Hindlimb muscle (tissue), 1 donor: ENCODE measurements at regions not wholly inside any gene's neighbourhood (a gene's known extent, or its start where the extent isn't known, plus 50 kb on each side); places are given as distances from the start of the nearest gene placed in this dataset.
"Not testable (repeated sequence)": the region's sequence is repeated elsewhere in the genome, so short reads cannot be mapped to it uniquely, and the experiment has no call there.

Experiments used
- DNase-seq: peaks from one replicate; pipeline ENCODE4 v3.0.0-alpha.2; 2013

DNA sequence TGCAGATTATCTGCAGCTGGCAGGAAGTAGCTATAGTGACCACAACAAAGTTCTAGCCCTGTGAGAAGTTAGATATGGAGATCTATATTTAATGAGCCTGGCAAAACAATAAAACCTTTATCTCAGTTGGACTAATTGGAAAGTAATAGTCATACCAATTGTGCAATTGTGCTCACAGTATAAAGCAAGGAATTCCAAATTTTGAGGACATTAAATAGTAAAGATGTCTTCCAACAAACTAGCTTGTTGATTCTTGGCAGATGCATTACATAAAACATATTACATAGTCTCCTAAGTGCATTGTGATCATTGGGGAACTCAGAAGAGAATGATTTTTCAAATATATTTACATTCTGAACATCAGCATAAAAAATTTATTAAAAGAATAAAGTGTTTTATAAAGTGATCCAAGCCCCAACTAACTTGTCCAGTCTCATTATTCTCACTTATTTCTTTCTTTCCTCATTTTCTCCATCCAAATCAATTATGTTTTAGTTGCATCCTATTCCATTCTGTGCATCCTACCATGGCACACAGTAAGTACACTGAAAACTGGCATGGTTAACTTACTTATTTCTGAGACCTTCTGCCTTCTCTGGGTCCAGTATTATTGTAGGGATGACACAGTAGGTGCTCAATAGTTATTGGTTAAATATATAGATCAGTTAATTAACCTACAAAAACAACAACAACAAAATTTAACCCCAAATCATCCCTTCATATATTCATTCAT lies 977.2 kb upstream of the NUDT12 start:
- no peak for DNase-seq

DNA sequence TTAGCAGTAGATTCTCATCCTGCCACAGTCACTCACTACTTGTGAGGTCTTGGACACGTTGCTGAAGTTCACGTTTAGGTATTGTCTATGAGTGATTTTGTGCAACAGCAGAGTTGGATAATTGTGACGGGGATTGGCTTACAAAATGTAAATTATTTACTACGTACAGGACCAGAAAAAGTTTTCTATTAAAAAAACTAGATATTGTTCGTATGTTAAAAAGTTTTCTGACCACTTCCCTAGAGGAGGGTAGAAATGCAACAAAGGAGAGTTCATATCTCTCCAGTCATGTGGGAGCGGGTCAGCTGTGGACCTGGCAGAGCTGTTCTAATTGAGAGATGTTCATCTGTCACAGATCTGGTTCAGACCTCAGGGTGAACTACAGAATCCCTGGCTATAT lies 976.1 kb upstream of the NUDT12 start:
- DNase-seq: no peak

DNA sequence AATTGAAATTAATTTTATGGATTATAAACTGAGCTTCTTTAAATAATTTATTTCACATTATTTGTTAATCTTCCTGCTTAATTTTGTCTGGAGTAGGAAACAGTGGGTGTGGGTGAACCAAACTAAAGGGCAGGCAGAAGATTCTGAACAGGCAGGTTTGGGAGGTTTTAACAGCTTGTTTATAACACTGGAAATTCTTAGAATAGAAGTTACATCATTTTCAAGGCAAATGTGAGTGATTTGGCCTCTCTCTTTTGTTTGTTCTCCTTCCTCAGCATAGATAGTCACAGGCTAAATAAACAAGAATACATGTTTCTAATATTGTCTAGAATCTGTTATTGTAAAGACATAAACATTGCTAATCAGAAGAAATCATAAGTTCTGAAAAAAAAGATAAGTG lies 970.9 kb upstream of the NUDT12 start:
- no peak for DNase-seq

DNA sequence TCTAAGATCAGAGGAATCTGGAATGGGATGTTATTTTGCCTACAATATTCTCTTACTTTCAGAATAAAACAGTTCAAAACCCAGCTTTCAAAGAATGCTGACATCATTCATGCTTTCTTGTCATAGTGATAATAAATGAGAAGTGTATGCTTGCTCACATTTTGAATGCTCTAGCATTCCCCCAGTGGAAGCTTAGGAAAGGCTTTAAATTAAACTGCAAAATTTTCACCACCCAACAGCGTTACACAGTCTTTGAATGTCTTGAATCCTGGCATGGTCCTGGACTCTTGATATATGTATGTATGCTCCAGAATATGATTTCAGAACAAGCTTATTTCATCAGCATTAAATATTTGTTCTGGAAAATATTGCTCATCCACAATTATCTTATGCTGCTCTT lies 964.3 kb upstream of the NUDT12 start:
- no peak for DNase-seq

DNA sequence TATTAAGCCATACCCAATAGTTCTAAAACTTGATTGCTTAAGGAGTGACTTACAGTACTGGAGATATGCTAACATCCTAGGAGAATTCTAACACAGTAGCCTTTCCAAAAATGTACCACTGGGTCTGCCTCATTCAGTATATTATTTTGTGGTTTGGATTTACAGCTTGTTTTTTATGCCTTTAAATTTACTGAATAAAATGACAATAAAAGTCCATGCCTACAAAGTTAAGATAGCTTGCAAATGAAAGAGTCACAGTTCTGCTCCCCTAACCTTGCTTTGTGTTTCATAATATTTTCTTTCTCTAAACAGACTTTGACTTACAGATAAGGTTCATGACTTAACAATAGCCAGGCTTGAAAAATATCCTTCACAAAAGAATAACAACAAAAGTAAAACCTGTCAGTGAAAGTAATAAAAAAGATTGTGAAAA lies 951.1 kb upstream of the NUDT12 start:
- DNase-seq: no peak

DNA sequence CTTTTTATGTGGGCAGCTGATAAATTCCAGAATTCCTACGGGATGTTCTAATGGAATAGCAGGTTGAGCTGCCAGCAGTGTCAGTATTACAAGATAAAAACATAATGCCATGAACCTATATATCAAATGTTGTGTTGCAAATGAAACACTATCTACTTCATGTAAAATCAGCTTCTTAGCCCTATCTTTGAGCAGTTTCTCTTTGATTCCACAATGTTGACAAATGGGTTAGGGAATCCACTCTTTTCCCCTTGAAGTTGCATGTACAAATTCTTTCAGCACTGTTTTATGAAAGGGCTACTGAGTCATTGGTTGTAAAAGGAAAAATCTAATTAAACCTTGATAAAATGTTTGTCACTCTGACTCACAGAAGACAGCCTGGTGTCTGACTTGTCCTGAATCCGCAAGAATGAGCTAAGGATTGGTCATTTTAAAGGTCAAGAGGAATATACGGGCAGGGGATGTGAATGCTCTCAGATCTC lies 950.6 kb upstream of the NUDT12 start:
- no peak for DNase-seq

DNA sequence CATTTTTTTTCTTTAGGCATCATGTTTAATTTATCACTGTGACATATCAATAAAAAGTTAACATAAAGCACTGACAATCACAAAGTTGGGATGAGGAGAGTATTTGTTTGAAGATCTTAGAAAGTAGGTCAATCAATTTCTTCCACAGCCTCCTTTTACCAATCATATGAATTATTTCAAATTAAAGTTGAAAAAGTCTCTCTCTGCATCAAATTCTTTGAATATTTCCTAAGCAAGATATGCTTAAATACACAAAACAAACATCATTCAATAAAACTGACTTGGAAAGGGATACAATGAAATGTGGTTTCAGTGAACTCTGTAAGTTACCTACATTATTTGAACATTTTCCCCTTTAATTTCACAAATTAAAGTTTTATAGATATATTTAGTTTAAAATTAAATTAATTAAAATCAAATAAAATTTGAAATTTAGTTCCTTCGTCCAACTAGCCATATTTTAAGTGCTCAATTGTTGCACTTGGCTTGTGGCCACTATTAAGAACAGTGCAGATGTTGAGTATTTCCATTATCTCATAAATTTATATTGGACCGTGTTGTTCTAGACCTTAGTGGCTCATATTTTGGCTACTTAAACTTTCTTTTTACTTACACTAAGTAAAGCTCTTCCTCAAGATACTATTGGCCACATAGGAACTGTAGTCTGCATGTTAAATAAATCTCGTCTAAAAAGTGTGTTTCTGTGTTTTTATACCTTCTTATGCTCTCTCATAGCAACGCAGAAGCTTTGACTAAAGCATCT lies 949.7 kb upstream of the NUDT12 start:
- peak; percentile 20 for DNase-seq

DNA sequence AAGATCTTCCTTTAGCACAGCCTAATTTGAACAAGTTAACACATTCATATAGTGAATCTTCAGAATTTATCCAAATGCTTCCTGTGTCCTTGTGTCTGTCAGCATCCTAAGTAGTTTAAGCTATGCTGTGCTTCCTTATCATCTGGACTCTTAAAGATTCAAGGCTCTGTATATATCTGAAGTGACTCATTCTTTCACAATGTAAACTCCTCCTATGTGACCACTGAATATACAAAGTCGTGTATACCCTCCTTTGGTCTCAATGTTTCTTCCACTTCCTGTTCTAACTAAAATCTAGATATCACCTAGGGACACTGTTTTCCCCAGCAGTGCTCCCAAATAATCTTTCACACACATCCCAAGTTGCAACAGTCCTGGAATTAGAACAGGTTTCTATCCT lies 935.7 kb upstream of the NUDT12 start:
- DNase-seq: no peak

DNA sequence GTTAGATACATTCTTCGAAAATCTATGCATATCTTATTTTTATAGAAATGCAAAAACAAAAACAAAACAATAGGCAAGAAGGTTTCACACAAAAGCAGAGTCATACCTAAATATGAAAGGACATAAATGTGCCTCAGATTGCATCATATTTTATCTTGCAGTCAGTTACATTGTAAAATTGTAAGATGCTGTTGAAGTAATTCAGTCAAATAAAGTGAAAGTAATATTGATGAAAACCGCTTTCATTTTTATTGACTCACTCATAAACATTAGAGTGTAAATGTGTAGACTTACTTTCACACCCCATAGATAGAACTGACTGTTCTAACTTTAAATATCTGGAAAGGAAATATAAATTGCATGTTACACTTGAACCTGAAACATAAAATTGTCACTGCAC lies 931.5 kb upstream of the NUDT12 start:
- no peak for DNase-seq

DNA sequence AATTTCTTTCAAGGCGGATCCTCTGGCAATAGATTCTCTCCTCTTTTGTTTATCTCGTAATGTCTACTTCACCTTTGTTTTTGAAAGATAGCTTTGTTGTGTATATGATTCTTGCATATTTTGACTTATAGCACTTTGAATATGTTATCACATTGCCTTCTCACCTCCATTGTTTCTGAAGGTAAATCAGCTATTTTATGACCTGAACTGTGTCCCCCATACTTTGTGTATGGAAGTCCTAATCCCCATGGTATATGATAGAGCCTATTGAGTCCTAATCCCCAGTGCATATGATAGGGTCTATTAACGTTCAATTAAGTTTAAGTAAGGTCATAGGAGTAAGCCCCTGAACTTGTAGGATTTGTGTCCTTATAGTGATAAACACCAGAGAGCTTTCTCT lies 910.2 kb upstream of the NUDT12 start:
- DNase-seq: no peak

DNA sequence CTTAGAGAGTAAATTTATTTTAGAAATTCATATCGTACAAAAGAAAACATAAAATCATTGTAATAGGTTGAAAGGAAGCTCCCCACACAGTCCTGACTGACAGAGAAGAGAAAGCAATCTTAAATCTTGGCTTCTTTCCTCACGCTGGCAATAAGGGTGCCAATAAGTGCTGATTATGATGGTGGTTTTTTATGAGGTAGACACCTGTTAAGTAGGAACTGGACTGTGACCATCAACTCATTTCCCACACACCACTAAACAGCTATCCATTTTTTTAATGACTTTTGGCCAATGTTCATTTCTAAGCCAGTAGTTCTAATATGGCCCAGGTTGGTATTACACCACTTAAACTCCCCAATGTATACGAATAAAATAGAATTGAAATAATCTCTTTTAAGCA lies 893.5 kb upstream of the NUDT12 start:
- DNase-seq: no peak

DNA sequence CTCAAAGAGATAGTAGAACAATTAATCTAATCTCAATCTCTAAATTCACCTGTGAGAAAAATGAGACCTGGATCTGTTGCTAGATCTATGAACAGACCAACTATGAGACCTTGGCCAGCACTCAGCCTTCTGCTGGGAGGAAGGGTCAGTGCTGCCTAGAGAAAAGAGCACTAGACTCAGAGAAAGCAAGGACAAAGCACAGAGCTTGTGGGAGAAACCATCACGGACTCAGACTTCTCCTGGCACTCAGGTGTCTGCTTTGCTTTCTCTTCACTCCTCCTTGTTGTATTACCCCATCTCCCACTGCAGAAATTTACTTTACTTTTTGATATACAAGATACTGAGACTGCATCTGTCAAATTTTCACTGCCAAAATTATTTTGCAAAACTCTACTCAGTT lies 890.0 kb upstream of the NUDT12 start:
- no peak for DNase-seq

DNA sequence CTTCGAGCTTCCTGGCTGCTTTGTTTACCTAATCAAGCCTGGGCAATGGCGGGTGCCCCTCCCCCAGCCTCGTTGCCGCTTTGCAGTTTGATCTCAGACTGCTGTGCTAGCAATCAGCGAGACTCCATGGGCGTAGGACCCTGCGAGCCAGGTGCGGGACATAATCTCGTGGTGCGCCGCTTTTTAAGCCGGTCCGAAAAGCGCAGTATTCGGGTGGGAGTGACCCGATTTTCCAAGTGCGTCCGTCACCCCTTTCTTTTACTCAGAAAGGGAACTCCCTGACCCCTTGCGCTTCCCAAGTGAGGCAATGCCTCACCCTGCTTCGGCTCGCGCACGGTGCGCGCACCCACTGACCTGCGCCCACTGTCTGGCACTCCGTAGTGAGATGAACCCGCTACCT lies 889.3 kb upstream of the NUDT12 start:
- not testable (repeated sequence) for DNase-seq

DNA sequence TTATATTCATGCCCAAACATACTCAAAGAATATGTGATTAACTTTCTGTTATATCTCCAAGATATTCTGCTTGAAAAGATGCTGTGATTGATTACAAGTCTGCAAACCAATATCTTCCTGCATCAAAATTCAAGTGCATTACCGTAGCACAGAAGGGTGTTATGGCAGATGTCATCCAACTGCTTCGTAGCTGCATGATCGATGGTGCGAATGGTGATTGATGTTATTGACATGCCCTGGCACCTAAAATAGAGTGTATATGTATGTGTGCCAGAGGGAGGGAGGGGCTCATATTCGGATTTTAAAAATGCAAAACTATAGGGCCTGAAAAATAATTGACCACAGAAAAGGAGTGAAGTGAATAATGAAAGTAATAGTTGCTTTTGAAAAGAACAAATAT lies 882.1 kb upstream of the NUDT12 start:
- no peak for DNase-seq

DNA sequence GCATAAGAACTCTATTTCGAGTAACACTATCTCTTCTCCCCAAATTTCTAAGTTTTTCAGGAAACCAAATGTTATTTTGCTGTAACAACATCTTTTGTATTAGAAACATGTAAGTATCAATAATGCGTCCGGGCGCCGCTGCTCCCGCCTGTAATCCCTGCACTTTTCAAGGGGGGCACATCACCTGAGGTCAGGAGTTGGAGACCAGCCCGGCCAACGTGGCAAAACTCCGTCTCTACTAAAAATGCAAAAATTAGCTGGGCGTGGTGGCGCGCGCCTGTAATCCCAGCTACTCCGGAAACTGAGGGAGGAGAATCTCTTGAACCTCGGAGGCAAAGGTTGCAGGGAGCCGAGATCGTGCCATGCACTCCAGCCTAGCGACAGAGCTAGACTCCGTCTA lies 881.1 kb upstream of the NUDT12 start:
- no peak for DNase-seq

DNA sequence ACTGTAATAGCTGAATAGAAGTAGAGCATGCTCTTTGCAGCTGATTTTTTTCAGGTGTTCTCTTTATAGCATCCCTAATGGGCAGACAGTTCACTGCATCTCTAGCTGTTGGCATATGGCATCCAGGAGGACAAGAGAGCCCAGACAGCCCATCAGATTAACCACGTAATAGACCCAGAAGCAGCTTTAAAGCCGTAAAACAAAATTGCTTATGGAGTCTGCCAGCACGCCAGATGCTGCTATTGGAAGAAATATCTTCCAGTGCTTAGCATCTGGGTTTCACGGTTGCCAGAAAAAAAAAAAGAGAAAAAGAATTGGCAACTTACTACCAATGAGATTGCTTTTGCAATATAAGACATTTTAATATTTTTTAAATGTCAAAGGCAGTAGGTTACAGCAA lies 869.4 kb upstream of the NUDT12 start:
- peak; percentile 54 for DNase-seq

DNA sequence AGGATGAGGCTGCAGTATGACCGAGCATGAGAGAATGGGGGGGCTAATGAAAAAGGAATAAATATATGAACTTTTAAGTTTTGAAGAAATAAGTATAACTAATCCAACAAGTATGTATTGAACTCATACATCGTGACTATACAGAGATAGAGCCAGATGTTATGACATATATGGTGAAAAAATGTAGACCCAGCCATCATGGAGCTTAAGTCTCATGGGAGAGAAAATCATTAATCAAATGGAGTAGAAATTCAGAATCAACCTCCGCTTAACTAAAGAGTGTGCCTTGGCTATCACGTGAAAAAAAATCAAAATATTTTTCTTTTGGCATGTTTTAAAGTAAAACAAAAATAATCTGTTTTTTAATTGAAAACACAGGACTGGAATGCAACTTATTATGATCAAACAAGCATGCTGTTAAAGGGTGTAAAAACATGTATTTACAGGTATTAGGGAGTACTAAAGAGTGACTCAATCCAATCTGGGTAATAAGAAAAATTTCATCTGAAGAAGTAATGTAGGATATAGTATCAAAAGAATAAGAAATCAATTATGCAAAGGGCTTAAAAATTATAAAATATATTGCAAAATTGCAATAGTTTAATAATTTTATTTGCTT lies 868.5 kb upstream of the NUDT12 start:
- DNase-seq: no peak

DNA sequence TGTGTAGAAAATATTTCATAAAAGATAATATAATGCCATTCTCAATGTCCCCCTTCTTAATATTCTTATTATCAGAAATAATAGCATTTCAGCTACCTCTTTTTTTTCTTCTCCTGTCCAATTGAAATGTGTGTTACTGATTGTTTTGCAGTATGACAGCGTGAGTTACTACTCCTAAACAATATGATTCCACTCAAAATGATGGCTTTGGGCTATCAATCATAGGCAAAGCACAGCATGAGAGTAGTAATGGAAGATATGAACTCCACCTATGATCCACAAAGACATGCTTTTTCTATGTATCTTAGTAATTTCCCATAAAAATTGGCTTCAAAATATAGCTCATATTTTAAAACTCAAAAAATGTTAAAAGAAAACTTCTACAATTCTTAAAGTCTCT lies 867.3 kb upstream of the NUDT12 start:
- DNase-seq: no peak

DNA sequence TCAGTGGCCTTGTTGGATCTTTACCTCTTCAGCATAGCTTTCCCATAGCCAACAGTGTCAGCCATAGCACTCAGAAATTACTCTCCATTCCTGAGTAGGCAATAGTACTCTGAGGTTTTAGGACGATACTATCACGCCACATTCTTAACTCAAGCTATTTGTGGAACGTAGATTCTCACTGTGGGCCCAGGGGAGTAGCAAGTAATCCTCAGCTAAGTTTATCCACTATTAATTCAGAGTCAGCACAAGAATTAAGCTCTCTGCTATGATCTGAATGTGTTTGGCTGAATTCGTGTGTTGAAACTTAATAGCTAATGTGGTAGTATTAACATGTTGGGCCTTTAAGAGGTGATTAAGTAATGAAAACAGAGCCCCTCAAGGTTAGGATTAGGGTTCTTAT lies 858.8 kb upstream of the NUDT12 start:
- no peak for DNase-seq

DNA sequence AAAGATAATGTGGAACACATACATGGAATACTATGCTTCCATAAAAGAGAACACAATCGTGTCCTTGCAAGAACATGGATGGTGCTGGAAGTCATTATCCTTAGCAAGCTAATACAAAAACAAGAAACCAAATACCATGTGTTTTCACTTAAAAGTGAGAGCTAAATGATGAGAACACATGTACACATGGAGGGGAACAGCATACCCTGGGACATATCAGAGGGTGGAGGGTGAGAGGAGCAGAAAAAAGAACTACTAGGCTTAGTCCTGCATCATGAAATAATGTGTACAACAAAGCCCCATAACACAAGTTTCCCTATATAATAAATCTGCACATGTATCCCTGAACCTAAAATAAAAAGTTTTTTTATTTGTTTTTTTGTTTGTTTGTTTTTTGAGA lies 855.5 kb upstream of the NUDT12 start:
- DNase-seq: no peak

DNA sequence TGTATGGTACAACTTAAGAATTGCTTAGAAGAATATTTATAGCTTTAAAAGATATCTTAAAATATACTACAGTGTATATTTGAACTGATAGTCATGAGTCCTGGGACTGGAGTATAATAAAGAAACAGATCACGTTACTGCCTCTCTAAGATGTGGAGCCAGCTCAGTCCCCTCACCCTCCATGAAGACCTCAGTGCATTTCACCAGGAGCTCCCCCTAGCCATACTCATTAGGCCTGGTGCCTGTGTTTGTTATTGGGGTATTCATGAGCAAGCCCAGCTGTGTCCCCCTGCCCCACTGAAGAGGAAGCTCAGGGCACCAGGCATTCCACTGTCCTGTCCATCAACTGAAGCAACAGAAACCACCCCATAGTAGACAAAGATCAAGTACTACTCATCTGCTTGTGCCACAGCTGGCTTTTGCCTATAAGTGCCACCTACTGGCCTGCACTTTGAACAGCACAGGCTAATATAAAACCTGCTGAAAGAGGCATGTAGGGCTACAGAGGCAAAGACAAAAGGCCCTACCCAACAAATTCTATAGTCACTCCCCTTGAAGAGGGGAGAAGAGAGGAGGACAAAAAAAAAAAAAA lies 850.2 kb upstream of the NUDT12 start:
- DNase-seq: no peak

DNA sequence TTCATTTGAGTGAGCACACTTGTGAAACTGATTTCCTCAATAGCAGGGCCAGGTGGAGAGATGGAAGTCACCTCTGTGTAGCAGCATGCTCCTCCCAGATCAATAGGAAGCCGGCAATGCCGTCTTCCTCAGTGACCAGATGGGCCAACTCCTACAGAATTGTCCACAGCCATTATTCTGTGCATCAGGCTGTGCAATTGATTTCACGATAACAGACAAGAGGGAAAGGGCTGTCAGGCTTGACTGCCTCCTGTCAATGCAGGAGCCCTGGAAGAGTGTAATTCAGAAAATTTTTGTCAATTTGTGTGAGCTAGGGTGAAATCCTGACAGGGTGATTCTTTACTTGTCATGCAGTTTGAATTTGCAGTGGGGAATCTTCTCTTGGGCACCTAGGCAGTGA lies 838.4 kb upstream of the NUDT12 start:
- DNase-seq: no peak

DNA sequence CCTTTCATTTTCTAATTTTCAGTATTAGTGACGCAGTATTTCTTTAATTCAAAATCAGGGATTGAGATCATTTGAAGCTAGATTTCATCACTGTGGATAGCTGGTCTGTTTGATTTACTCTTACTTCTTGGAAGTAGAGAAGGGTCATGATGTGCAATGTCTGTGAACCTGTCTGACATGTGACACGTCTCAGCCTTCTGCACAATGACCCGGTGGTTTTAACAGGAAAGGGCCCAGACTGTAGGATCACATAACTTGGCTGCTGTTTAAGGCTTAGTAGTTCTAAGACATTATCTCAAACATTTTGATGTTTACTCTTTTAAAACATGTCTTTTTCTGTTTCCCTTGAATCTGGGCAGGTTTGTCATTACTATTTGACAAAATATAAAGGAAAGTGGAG lies 823.3 kb upstream of the NUDT12 start:
- no peak for DNase-seq
